GM19238 (cell line): ENCODE measurements at regions not wholly inside any gene's neighbourhood (a gene's known extent, or its start where the extent isn't known, plus 50 kb on each side); places are given as distances from the start of the nearest gene placed in this dataset.

Source experiments
- DNase-seq: peaks from one replicate; pipeline ENCODE4 v3.0.0; 2011; ENCODE audit warnings: low spot score; ENCODE audit not compliant: insufficient read length

DNA sequence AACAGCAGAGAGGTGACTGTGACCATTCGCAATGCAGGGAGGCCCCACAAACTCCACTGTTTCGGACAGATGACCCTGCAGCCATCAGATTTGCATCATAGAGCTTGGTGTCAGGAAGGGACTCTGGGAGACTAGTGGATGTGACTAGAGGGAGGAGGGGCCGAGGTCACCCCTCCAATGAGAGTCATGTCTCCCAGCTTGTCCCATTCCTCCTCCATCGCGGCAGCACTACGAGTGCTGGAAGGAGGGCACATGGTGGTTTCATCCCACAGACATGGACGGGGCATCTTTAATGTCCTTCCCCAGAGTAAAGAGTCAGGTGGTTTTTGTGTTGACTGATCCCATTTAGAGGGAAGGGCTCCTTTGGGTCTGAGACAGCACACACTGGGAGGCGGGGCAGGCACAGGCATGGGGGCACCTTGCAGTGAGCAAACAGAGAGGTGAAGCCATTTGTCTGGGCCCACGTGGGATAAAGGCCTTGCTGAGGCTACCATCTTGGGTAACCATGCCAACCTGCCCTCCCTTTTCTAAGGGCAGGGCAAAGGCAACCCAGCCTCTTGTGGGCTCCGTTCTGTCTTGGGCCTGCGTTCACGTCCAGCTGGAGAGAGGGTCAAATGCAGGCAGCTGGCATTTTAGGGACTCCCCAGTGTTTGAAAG lies 208.1 kb downstream of the ASB1 start:
- no peak for DNase-seq

- no peak for DNase-seq
Observed at GRCh38 chr2:238635647-238636051, 208.9 kb downstream of the ASB1 start.

GRCh38 chr2:238636269-238637073 lies 209.7 kb downstream of the ASB1 start:
- no peak for DNase-seq

DNA sequence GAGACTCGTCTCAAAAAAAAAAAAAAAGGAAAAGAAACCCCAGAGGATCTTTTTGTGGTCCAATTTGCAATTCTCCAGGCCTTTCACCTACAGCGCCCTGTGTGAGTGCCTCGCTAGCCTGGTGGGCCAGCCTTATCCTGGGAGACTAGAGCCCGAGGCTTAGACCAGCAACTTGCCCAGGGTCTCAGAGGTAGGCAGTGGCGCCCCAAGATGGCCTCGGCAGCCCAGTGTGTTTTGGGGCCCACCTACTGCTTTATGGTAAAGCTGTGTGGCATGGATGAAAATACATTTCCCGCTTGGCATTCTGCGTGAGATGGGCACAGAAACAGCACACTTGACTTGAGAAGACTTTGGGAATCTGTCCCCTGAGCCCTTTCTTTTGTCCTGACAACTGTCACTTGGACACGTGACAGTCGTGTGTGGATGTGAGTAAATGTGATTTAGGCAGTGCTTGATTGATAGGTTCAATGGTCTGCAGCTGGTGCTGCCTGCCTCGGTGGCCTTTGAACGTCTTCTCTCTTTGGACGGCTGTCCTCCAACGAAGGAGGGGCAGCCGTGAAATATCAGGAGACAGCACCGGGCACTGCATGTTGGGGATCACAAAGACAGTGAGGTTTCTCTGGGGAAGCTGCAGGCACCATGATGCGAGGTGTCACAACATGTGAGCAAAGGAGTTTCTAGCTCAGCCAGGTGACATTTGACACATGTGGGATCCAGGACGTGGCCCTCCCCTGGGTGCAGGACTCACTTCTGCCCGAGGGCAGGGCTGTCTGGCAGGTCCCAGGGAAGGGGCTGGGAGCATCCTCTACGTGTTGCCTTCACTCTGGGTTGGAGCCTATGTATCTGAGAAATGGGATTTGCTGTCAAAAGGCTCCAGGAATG lies 209.5 kb upstream of the TWIST2 start:
- DNase-seq = no peak

DNA sequence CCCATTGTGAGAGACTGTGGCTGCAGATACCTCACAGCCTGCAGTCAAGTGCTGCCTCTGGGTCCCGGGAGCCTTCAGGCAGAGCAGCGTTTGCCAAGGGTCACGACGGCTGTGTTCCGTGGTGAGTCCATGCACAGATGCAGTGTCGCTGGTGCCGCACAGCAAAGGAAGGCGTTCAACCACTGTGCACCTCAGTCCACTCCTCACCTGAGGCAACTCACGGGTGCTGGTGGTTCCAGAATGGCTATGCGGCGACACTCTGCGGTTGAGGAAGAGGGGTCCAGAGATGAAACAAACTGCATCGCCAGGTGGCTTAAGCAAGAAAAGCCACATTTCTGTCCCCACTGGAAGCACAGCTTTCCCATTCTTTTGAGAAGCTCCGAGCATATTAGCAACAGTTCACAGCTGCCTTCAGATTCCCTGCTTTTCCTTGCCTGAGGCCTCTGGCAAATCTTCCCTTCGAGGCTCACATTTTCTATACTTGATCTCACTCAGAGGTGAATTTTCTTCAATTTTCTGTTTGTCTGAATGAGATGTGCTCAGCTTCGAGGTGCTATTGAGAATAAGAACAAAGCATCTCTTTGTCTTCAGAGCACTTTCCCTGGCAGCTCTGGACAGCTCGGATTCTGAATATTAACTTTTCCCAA lies 208.8 kb upstream of the TWIST2 start:
- DNase-seq = no peak

DNA sequence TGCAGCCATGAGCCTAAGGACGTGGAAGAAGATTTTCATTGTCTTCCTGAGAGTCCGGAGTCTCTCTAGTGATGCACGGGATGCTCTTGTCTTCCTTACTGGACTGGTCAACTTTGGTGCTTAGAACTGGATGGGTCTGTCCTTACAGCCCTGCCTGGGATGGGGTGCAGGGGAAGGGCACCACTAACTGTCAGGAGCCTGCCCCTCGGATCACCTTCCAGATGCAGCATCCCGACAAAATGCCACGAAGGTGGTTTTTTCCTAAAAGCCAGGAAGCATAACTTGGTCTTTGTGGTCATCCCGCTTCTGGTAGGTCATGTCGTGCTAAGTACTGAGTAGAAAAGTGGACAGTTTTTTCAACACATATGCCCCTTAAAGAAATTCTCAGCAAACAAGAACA lies 207.4 kb upstream of the TWIST2 start:
- no peak for DNase-seq

- no peak for DNase-seq
Observed at GRCh38 chr2:238642973-238643372, 204.9 kb upstream of the TWIST2 start.

- DNase-seq = no peak
Observed at GRCh38 chr2:238643400-238643907, 204.4 kb upstream of the TWIST2 start.

DNA sequence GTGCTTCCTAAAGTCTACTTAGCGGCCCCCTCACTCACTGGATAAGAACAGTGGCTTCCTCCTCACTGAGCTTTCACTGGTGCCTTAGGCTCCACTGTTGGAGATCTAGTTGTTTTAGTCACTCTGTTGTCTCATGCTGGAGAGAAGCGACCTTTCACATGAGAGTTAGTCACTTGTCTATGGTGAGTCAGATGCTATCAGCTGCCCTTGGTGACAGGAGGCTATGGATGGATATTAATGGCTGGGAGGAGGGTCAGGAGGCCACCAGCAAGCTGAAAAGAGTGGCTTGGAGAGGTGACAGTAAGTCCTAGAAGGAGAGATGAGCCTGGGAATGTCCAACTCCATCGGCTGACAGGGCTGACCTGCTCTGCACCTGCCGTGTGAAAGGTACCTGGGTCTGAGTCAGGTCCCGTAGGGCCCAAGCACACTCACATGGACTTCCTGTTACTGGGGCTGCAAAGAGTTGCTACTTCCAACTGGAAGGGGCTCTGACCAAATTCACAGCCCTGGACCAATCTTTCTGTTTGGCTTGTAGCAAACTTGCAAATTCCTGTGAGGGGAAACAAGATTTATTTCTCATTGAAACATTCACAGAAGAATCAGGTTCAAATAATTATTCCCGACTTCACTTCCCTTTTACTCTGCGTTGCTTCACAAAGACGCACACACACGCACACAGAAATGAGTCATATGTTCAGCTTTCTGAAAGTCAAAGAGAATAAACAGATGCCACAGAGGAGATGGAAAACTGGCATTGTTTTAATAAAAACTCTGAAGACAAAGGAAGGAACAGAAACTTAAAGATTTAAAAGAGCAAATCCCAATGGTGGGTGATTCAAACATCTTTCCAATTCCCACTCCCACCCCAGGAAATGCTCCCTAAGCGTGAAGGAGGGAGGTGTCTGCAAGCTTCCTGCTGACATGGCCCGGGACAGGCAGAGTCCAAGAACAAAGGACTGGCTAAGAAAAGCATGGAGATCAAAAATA lies 203.5 kb upstream of the TWIST2 start:
- no peak for DNase-seq

DNA sequence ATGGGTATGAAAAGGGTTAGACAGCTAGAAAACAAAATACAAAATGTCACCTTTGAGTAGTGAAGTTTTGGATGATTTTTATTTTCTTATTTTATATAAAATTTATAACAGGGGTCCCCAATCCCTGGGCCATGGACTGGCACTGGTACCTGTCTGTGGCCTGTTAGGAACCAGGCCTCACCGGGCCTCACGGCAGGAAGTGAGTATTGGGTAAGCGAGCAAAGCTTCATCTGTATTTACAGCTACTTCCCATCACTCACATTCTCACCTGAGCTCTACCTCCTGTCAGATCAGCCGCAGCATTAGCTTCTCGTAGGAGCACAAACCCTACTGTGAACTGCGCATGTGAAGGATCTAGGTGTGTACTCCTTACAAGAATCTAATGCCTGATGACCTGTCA lies 202.8 kb upstream of the TWIST2 start:
- DNase-seq = no peak

GRCh38 chr2:238645716-238646115 lies 202.2 kb upstream of the TWIST2 start:
- no peak for DNase-seq

GRCh38 chr2:238646281-238646680 lies 201.6 kb upstream of the TWIST2 start:
- DNase-seq = no peak

GRCh38 chr2:238646803-238647202 lies 201.1 kb upstream of the TWIST2 start:
- no peak for DNase-seq

- DNase-seq = no peak
Observed at GRCh38 chr2:238649123-238649522, 198.8 kb upstream of the TWIST2 start.

DNA sequence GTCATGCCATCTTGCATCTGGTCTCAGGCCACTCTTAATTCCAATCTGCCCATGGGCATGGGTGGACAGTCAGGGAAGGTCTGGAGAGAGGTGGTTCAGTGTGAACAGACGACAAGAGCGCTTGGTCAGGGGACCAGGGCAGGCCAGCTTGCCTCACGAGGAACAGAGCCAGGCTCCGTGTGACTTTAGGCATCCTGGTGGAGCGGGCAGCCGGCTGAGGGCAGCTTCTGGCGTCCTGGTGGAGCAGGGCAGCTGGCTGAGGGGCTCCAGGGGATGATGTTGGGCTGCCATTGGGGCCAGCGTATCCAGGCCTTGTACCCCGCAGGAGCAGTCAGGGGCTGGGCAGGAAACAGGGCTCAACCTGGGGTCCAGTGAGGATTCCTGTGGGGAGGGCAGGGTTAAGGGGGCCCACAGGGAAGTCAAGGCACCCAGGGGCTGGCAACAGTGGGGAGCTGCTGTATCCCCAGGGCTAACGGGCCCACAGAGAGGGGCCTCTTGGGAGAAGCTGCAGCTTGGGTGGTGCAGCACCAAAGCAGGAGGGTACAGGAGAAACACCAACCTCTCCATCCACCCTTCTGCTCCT lies 197.9 kb upstream of the TWIST2 start:
- no peak for DNase-seq

DNA sequence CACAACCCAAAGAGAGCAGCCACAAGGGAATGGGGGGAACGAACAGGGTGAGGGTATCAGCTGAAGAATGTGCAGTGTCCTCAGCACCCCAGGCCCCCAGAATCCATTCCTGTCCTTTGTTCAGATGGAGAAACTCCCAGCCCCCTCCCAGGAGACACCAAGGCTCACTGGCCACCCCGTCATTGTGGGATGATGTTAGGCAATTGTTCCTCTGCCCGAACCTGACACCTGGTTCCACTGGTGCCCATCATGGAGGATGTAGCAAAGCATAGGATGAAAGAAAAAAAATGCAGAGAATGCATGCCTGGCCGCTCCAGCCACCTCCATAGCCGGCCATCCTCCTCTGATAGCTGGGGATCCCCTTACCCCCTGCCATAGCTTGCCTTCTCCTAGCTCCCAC lies 197.3 kb upstream of the TWIST2 start:
- DNase-seq = no peak

DNA sequence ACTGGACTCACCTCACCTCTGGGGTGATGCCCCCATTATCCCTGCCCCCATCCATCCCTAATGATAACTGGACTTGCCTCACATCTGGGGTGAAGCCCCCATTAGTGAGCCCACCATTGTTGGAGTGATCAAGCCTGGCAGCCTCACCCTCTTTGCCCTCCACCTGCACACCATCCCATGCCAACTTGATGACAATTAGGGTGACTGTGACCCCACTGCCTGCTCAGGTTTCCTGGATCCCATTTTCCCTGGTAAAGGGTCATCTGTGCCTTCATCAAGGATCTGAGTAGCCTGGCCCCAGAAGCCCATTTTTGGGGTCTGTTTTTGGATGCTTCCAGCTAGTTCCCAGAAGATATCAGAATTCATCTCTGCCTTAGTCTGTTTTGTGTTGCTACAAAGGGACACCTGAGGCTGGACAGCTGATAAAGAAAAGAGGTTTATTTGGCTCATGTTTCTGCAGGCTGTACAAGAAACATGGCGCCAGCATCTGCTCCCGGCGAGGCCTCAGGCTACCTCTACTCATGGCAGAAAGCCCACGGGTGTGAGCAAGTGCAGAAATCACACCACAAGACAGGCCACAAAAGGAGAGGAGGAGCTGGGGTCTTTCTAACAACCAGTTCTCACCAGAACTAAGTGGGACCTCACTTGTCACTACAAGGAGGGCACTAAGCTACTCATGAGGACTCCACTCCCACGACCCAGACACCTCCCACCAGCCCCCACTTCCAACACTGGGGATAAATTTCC lies 196.4 kb upstream of the TWIST2 start:
- no peak for DNase-seq

GRCh38 chr2:238652053-238652770 lies 195.7 kb upstream of the TWIST2 start:
- no peak for DNase-seq
